ENCODE measurements at regions not wholly inside any gene's neighbourhood (a gene's known extent, or its start where the extent isn't known, plus 50 kb on each side); places are given as distances from the start of the nearest gene placed in this dataset.

DNA sequence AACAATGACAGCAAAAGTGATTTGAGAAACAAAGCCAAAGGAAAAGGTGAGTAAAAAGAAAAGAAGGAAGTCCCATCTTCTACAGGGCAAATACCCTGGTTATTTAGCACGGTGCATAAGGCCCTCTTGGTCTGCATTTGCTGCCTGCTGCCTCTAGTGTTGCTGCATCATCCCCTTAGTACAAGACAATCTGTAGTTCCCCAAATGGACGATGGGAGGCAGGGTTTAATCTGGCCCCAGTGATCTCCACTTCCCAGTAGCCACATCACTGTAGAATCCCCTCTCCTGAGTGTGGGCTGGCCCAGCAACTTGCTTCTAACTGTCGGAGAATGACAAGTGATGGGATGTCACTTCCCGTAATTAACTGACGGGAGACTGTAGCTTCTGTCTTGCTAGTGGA is 85.1 kb downstream of the CTAGE1 start:
- TF ChIP-seq, protein P1, sequence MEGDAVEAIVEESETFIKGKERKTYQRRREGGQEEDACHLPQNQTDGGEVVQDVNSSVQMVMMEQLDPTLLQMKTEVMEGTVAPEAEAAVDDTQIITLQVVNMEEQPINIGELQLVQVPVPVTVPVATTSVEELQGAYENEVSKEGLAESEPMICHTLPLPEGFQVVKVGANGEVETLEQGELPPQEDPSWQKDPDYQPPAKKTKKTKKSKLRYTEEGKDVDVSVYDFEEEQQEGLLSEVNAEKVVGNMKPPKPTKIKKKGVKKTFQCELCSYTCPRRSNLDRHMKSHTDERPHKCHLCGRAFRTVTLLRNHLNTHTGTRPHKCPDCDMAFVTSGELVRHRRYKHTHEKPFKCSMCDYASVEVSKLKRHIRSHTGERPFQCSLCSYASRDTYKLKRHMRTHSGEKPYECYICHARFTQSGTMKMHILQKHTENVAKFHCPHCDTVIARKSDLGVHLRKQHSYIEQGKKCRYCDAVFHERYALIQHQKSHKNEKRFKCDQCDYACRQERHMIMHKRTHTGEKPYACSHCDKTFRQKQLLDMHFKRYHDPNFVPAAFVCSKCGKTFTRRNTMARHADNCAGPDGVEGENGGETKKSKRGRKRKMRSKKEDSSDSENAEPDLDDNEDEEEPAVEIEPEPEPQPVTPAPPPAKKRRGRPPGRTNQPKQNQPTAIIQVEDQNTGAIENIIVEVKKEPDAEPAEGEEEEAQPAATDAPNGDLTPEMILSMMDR (IDR thresholded peaks at IDR 0.05; ENCODE audit: low read depth, low read length) = no peak
- H3K4me3 ChIP-seq (ENCODE audit: low read depth, low read length) = no peak overlapping the region

- TF ChIP-seq, protein P1 (IDR thresholded peaks at IDR 0.05; ENCODE audit: low read depth, low read length) = no peak
- no peak overlapping the region for H3K4me3 ChIP-seq (ENCODE audit: low read depth, low read length)
Measured at GRCh38 chr18:22330508-22330907, 87.2 kb downstream of the CTAGE1 start.

- TF ChIP-seq, protein P1 (IDR thresholded peaks at IDR 0.05; ENCODE audit: low read depth, low read length) = no peak
- no peak overlapping the region for H3K4me3 ChIP-seq (ENCODE audit: low read depth, low read length)
Measured at GRCh38 chr18:22325396-22325795, 92.3 kb downstream of the CTAGE1 start.

DNA sequence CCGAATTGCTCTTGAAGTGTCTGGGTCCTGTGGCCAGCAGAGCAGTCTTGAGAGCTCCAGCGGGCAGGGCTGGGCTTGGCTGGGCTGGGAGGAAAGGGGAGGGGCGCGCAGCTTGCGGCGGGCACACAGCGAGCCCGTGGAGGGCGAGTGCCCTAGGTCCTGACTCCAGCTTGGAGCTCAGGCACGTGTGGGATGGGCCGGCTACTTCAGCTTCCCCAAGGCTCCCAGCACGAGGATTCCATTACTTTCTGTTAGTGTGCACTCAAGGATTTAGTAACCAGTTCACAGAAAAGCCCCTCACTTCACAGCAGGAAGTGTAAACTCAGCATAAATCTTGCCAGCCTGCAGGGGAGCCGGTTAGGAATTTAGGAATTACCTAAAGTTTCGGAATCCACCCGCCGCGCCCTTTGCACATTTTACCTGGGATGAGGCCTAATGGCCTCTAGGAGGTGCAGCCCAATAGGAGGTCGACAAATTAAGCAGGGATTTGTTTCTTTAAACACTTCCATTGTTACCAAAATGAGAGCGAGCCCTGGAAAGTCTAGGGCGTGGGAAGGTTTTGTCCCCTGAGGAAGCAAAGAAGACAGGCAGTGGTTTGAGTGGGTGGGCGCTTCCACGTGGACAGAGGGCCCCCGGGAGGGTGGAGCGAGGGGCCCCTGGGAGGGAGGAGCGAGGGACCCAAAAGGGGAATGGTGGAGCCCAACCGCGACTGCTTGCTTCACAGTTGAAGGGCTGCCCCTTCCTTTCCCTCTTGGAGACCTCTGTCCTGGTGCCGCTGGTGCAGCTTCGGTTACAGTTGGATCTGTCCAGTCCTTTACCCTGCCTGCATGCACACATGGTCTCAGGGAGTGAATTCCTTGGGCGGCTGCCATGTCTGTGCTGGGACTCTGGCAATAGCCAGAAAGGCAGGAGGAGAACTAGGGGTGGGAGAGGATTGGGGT is 93.3 kb downstream of the CTAGE1 start:
- TF ChIP-seq, protein P1 (IDR thresholded peaks at IDR 0.05; ENCODE audit: low read depth, low read length) = no peak
- no peak overlapping the region for H3K4me3 ChIP-seq (ENCODE audit: low read depth, low read length)

GRCh38 chr18:22322243-22322691 is 95.4 kb downstream of the CTAGE1 start:
- TF ChIP-seq, protein P1 (IDR thresholded peaks at IDR 0.05; ENCODE audit: low read depth, low read length) = no peak
- H3K4me3 ChIP-seq (ENCODE audit: low read depth, low read length) = no peak overlapping the region

DNA sequence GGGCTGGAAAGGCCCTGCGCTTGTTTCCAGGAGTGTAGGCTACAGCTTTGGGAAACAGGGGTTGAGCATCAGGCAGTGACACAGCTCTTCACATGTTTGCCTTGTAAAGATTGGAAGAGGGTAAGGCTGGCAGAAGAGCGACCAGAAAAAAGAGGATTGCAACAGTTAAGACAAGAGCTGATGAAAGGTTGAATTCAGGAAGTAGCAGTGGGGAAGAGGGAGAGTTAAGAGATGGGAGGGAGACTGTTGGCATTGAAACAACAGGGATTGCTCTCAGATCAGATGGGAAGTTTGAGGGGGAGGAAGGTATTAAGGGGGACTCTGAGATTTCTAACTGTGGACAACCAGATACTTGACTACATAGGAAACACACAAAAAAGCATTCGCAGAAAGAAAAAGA is 96.9 kb downstream of the CTAGE1 start:
- no peak overlapping the region for H3K4me3 ChIP-seq (ENCODE audit: low read depth, low read length)
- TF ChIP-seq, protein P1 (IDR thresholded peaks at IDR 0.05; ENCODE audit: low read depth, low read length) = no peak

- TF ChIP-seq, protein P1 (IDR thresholded peaks at IDR 0.05; ENCODE audit: low read depth, low read length) = no peak
- H3K4me3 ChIP-seq (ENCODE audit: low read depth, low read length) = no peak overlapping the region
Measured at GRCh38 chr18:22320155-22320554, 97.6 kb downstream of the CTAGE1 start.
